ENCODE measurements at regions not wholly inside any gene's neighbourhood (a gene's known extent, or its start where the extent isn't known, plus 50 kb on each side); places are given as distances from the start of the nearest gene placed in this dataset.

GRCh38 chr9:26369093-26369492 lies 523.5 kb downstream of the CAAP1 start:
- H3K36me3 ChIP-seq (ENCODE audit: control insufficient read depth, low read length) = no peaks in the 10 kb centered on the region
- no peak for TF ChIP-seq EZH2phosphoT487 (IDR thresholded peaks at IDR 0.05; ENCODE audit: borderline replicate concordance, low read length)
- TF ChIP-seq, protein P1, sequence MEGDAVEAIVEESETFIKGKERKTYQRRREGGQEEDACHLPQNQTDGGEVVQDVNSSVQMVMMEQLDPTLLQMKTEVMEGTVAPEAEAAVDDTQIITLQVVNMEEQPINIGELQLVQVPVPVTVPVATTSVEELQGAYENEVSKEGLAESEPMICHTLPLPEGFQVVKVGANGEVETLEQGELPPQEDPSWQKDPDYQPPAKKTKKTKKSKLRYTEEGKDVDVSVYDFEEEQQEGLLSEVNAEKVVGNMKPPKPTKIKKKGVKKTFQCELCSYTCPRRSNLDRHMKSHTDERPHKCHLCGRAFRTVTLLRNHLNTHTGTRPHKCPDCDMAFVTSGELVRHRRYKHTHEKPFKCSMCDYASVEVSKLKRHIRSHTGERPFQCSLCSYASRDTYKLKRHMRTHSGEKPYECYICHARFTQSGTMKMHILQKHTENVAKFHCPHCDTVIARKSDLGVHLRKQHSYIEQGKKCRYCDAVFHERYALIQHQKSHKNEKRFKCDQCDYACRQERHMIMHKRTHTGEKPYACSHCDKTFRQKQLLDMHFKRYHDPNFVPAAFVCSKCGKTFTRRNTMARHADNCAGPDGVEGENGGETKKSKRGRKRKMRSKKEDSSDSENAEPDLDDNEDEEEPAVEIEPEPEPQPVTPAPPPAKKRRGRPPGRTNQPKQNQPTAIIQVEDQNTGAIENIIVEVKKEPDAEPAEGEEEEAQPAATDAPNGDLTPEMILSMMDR (IDR thresholded peaks at IDR 0.05; ENCODE audit: low read depth, low read length, poor library complexity, severe bottlenecking) = no peak

DNA sequence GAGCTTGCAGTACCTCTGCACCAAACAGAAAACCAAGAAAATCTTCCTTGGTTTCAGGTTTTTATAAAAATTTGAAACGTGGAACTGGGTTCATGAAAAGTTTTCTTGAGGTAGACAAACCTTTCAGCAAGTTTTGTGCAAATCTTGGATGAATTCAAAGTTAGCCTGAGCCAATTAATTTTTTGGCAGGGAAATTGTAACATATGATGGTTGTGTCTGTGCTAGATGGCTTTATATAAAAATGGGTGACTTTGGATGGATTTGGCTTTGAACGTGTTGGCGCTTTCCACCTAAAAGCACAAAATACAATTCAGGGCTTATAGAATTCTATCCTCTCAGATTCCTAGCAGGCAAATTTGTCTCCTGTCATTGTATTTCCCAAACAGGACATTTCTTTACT lies 524.4 kb downstream of the CAAP1 start:
- no peaks in the 10 kb centered on the region for H3K4me1 ChIP-seq (ENCODE audit: control insufficient read depth, low read length)
- H3K9me3 ChIP-seq (ENCODE audit: control insufficient read depth, insufficient read depth, low read length) = no peaks in the 10 kb centered on the region
- no peaks in the 10 kb centered on the region for H3F3A ChIP-seq (ENCODE audit: control insufficient read depth, insufficient read depth)
- H3K4me2 ChIP-seq (ENCODE audit: low read length) = no peak overlapping the region
- H3K4me3 ChIP-seq (ENCODE audit: low read length) = no peak overlapping the region
- H3K36me3 ChIP-seq (ENCODE audit: control insufficient read depth, low read length) = no peaks in the 10 kb centered on the region
- no peak overlapping the region for H3K27ac ChIP-seq (ENCODE audit: low read depth, low read length)
- no peaks in the 10 kb centered on the region for H3K9me2 ChIP-seq (replicated peaks; ENCODE audit: control insufficient read depth, low read length)
- no peaks in the 10 kb centered on the region for H3K27me3 ChIP-seq (ENCODE audit: control insufficient read depth, low read length)
- H3K79me2 ChIP-seq (ENCODE audit: control insufficient read depth, low read length) = no peaks in the 10 kb centered on the region
- TF ChIP-seq, protein P1 (IDR thresholded peaks at IDR 0.05; ENCODE audit: low read depth, low read length, poor library complexity, severe bottlenecking) = no peak
- no peak for TF ChIP-seq EZH2phosphoT487 (IDR thresholded peaks at IDR 0.05; ENCODE audit: borderline replicate concordance, low read length)
- H4K20me1 ChIP-seq (ENCODE audit: control insufficient read depth, insufficient read depth, low read depth, low read length) = no peaks in the 10 kb centered on the region

More at GRCh38 chr9:26369093-26369492, 523.5 kb downstream of the CAAP1 start:
- Histone ChIP-seq H3K4me2 (ENCODE audit: low read length) (no peak overlapping the region), H3K27ac (ENCODE audit: low read depth, low read length) (no peak overlapping the region), H3K4me3 (ENCODE audit: low read length) (no peak overlapping the region), H3K9me2 (replicated peaks; ENCODE audit: control insufficient read depth, low read length) (no peaks in the 10 kb centered on the region), H3K27me3 (ENCODE audit: control insufficient read depth, low read length) (no peaks in the 10 kb centered on the region), H3K79me2 (ENCODE audit: control insufficient read depth, low read length) (no peaks in the 10 kb centered on the region), H3K4me1 (ENCODE audit: control insufficient read depth, low read length) (no peaks in the 10 kb centered on the region), H3K9me3 (ENCODE audit: control insufficient read depth, insufficient read depth, low read length) (no peaks in the 10 kb centered on the region), H3F3A (ENCODE audit: control insufficient read depth, insufficient read depth) (no peaks in the 10 kb centered on the region), H4K20me1 (ENCODE audit: control insufficient read depth, insufficient read depth, low read depth, low read length) (no peaks in the 10 kb centered on the region)

DNA sequence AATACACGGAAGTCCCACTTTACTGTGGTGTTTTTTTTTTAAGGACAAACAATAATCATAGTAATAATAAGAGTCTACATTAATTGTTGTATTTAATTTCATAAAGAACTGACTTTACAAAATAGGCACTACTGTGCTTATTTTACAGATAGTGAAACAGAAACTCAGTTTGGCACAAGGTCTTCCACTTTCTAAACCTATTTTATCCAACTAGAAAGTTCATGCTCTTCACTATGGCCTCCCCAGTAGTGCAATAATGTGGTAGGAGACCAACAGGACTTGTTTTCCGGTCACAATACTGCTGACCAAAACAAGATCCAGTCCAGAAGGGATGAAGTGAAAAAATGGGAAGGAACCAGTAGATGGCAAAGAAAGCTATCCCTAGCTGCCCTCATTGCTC lies 531.6 kb downstream of the CAAP1 start:
- Histone ChIP-seq H3K9me2 (replicated peaks; ENCODE audit: control insufficient read depth, low read length) (no peaks in the 10 kb centered on the region), H3K27ac (ENCODE audit: low read depth, low read length) (no peak overlapping the region), H3F3A (ENCODE audit: control insufficient read depth, insufficient read depth) (no peaks in the 10 kb centered on the region), H4K20me1 (ENCODE audit: control insufficient read depth, insufficient read depth, low read depth, low read length) (no peaks in the 10 kb centered on the region), H3K9me3 (ENCODE audit: control insufficient read depth, insufficient read depth, low read length) (no peaks in the 10 kb centered on the region), H3K27me3 (ENCODE audit: control insufficient read depth, low read length) (no peaks in the 10 kb centered on the region), H3K4me1 (ENCODE audit: control insufficient read depth, low read length) (no peaks in the 10 kb centered on the region), H3K79me2 (ENCODE audit: control insufficient read depth, low read length) (no peaks in the 10 kb centered on the region), H3K4me2 (ENCODE audit: low read length) (no peak overlapping the region), H3K36me3 (ENCODE audit: control insufficient read depth, low read length) (no peaks in the 10 kb centered on the region), H3K4me3 (ENCODE audit: low read length) (no peak overlapping the region)
- TF ChIP-seq, protein P1 (IDR thresholded peaks at IDR 0.05; ENCODE audit: low read depth, low read length, poor library complexity, severe bottlenecking) = no peak
- TF ChIP-seq EZH2phosphoT487 (IDR thresholded peaks at IDR 0.05; ENCODE audit: borderline replicate concordance, low read length) = no peak

DNA sequence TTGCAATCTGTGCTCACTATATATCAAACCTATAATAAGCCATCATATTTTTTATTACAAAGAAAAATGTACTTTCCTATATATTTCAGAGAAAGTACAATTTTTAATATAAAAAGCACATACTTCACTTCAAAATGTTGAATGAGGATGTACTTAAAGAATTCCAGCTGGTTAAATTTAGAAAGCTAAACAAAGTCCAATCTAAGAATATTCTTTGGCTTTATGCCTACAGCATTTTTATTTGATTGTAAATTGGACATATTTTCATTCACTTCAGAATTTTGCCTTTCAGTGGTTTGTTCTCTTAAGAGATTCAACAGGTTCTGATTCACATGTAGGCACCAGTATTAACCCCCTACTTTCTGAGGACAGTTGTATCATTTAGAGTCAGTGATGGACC lies 533.8 kb downstream of the CAAP1 start:
- no peak overlapping the region for H3K4me2 ChIP-seq (ENCODE audit: low read length)
- H3K36me3 ChIP-seq (ENCODE audit: control insufficient read depth, low read length) = no peaks in the 10 kb centered on the region
- TF ChIP-seq, protein P1 (IDR thresholded peaks at IDR 0.05; ENCODE audit: low read depth, low read length, poor library complexity, severe bottlenecking) = no peak
- TF ChIP-seq EZH2phosphoT487 (IDR thresholded peaks at IDR 0.05; ENCODE audit: borderline replicate concordance, low read length) = no peak
- H3F3A ChIP-seq (ENCODE audit: control insufficient read depth, insufficient read depth) = no peaks in the 10 kb centered on the region
- H4K20me1 ChIP-seq (ENCODE audit: control insufficient read depth, insufficient read depth, low read depth, low read length) = no peaks in the 10 kb centered on the region
- no peak overlapping the region for H3K4me3 ChIP-seq (ENCODE audit: low read length)
- no peaks in the 10 kb centered on the region for H3K4me1 ChIP-seq (ENCODE audit: control insufficient read depth, low read length)
- no peaks in the 10 kb centered on the region for H3K9me2 ChIP-seq (replicated peaks; ENCODE audit: control insufficient read depth, low read length)
- H3K27me3 ChIP-seq (ENCODE audit: control insufficient read depth, low read length) = no peaks in the 10 kb centered on the region
- no peaks in the 10 kb centered on the region for H3K79me2 ChIP-seq (ENCODE audit: control insufficient read depth, low read length)
- H3K9me3 ChIP-seq (ENCODE audit: control insufficient read depth, insufficient read depth, low read length) = no peaks in the 10 kb centered on the region
- no peak overlapping the region for H3K27ac ChIP-seq (ENCODE audit: low read depth, low read length)
